ENCODE measurements at regions not wholly inside any gene's neighbourhood (a gene's known extent, or its start where the extent isn't known, plus 50 kb on each side); places are given as distances from the start of the nearest gene placed in this dataset.

DNA sequence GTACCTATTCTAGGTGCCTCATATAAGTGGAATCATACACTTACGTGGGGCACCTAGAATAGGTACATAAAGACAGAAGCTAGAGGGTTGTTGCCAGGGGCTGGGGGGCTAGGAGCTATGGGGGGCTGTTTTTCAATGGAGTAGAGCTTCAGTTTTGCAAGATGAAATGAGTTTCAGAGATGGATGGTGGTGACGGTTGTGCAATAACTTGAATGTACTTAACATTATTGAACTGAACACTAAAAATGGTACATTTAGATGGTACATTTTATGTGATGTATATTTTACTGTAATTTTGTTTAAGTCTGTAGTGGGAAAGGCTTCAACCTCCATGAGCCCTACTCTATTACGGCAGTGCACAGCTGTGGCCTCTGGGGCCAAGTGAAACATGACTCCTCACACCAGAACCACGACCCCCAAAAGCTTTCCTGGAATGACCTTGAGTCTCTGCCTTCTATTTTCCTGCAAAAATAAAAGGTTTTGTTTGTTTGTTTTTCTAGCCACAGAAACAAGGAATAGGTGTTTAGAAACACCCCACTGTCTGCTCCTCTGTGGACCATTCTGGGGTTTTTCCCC is 147.3 kb upstream of the PLXNA4 start:
- Histone ChIP-seq H3K9me3 (ENCODE audit: low read length) (no peaks in the 10 kb centered on the region), H4K20me1 (ENCODE audit: insufficient read depth, low read length) (no peaks in the 10 kb centered on the region), H3K79me2 (ENCODE audit: insufficient read depth, low read depth, low read length) (no peaks in the 10 kb centered on the region), H3K9me2 (ENCODE audit: insufficient read depth, low read length) (no peaks in the 10 kb centered on the region), H3K4me3 (ENCODE audit: low read depth, low read length, poor library complexity, severe bottlenecking) (no peak overlapping the region), H3K4me2 (ENCODE audit: low read length) (no peak overlapping the region), H2AFZ (ENCODE audit: low read length) (no peak overlapping the region), H3K36me3 (ENCODE audit: insufficient read depth, low read length) (no peaks in the 10 kb centered on the region), H3K4me1 (ENCODE audit: insufficient read depth, low read length, poor library complexity, severe bottlenecking) (no peaks in the 10 kb centered on the region), H3K27ac (ENCODE audit: low read depth, low read length, poor library complexity, severe bottlenecking) (no peak overlapping the region)
- TF ChIP-seq EZH2phosphoT487 (IDR thresholded peaks at IDR 0.05; ENCODE audit: borderline replicate concordance, low read depth, low read length) = no peak
- TF ChIP-seq, protein P1, sequence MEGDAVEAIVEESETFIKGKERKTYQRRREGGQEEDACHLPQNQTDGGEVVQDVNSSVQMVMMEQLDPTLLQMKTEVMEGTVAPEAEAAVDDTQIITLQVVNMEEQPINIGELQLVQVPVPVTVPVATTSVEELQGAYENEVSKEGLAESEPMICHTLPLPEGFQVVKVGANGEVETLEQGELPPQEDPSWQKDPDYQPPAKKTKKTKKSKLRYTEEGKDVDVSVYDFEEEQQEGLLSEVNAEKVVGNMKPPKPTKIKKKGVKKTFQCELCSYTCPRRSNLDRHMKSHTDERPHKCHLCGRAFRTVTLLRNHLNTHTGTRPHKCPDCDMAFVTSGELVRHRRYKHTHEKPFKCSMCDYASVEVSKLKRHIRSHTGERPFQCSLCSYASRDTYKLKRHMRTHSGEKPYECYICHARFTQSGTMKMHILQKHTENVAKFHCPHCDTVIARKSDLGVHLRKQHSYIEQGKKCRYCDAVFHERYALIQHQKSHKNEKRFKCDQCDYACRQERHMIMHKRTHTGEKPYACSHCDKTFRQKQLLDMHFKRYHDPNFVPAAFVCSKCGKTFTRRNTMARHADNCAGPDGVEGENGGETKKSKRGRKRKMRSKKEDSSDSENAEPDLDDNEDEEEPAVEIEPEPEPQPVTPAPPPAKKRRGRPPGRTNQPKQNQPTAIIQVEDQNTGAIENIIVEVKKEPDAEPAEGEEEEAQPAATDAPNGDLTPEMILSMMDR (conservative IDR thresholded peaks at IDR 0.05; ENCODE audit: low read length) = no peak
- no TSS peak for BruUV-seq (replicated peaks)
- ChIA-PET POLR2A (no interaction called here), CTCF (ENCODE audit: unreplicated experiment) (no interaction called here)
- intact Hi-C loops (cut with micrococcal nuclease; ENCODE audit: unreplicated experiment) = loop anchor here (10.0 kb wide), 1 partner anchor 481 kb away; no protein-coding TSS in a partner anchor
- no peak for DNase-seq (ENCODE audit: low spot score)

DNA sequence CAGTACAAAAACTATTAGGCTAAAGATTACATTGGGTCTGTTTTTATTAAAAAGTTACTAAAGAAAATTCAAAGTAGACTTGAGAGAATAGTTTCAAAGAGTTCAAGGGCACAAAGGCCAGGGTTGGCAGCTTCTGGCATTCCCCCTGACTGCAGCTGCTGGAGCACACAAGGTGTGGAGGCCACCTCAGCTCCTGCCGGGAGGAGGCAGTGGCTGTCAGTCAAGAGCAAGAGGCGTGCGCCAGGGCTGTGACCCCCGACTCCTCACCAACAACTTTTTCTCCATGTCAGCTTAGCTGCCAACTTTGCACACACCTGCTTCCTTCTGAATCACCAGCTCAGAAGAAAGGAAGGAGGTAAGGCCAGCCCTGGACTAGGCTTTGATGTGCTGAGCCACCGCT is 144.6 kb upstream of the PLXNA4 start:
- CTCF ChIA-PET (ENCODE audit: unreplicated experiment) = no interaction called here
- Histone ChIP-seq H3K9me3 (ENCODE audit: low read length) (no peaks in the 10 kb centered on the region), H3K4me2 (ENCODE audit: low read length) (no peak overlapping the region), H3K4me1 (ENCODE audit: insufficient read depth, low read length, poor library complexity, severe bottlenecking) (no peaks in the 10 kb centered on the region), H3K9me2 (ENCODE audit: insufficient read depth, low read length) (no peaks in the 10 kb centered on the region), H4K20me1 (ENCODE audit: insufficient read depth, low read length) (no peaks in the 10 kb centered on the region), H3K4me3 (ENCODE audit: low read depth, low read length, poor library complexity, severe bottlenecking) (no peak overlapping the region), H3K79me2 (ENCODE audit: insufficient read depth, low read depth, low read length) (no peaks in the 10 kb centered on the region), H2AFZ (ENCODE audit: low read length) (no peak overlapping the region), H3K27ac (ENCODE audit: low read depth, low read length, poor library complexity, severe bottlenecking) (no peak overlapping the region), H3K36me3 (ENCODE audit: insufficient read depth, low read length) (no peaks in the 10 kb centered on the region)
- BruUV-seq (replicated peaks) = no TSS peak
- intact Hi-C loops (cut with micrococcal nuclease; ENCODE audit: unreplicated experiment) = loop anchor here (10.0 kb wide), 1 partner anchor 484 kb away; no protein-coding TSS in a partner anchor
- DNase-seq (ENCODE audit: low spot score) = no peak
- no peak for TF ChIP-seq EZH2phosphoT487 (IDR thresholded peaks at IDR 0.05; ENCODE audit: borderline replicate concordance, low read depth, low read length)
- TF ChIP-seq, protein P1 (conservative IDR thresholded peaks at IDR 0.05; ENCODE audit: low read length) = no peak
- POLR2A ChIA-PET = no interaction called here

DNA sequence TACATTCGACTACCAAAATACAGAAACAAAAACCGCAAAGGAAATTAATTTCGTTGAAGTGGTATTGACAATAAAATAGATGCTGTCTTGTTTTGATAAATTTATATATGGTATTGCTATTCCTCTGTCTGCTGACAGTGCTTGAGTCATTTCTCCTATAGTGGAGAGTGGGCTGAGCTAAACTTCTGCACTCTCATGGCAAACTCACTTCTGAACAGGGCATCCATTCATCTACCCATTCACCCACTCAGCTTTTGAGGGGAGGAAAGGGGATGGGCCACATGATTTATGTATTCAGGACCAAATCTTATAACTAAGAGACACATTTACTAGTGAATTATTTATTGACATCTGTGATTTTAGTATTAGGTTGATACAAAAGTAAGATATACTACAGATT is 137.6 kb upstream of the PLXNA4 start:
- Histone ChIP-seq H3K36me3 (ENCODE audit: insufficient read depth, low read length) (no peaks in the 10 kb centered on the region), H3K4me1 (ENCODE audit: insufficient read depth, low read length, poor library complexity, severe bottlenecking) (no peaks in the 10 kb centered on the region), H3K27ac (ENCODE audit: low read depth, low read length, poor library complexity, severe bottlenecking) (no peak overlapping the region), H3K9me3 (ENCODE audit: low read length) (no peaks in the 10 kb centered on the region), H3K79me2 (ENCODE audit: insufficient read depth, low read depth, low read length) (no peaks in the 10 kb centered on the region), H3K4me2 (ENCODE audit: low read length) (no peak overlapping the region), H3K9me2 (ENCODE audit: insufficient read depth, low read length) (no peaks in the 10 kb centered on the region), H4K20me1 (ENCODE audit: insufficient read depth, low read length) (no peaks in the 10 kb centered on the region), H3K4me3 (ENCODE audit: low read depth, low read length, poor library complexity, severe bottlenecking) (no peak overlapping the region), H2AFZ (ENCODE audit: low read length) (no peak overlapping the region)
- intact Hi-C loops (cut with micrococcal nuclease; ENCODE audit: unreplicated experiment) = loop anchor here (5.0 kb wide), 1 partner anchor 518 kb away; no protein-coding TSS in a partner anchor
- TF ChIP-seq EZH2phosphoT487 (IDR thresholded peaks at IDR 0.05; ENCODE audit: borderline replicate concordance, low read depth, low read length) = no peak
- TF ChIP-seq, protein P1 (conservative IDR thresholded peaks at IDR 0.05; ENCODE audit: low read length) = no peak
- ChIA-PET CTCF (ENCODE audit: unreplicated experiment) (no interaction called here), POLR2A (interaction anchor here (1.6 kb wide), 1 partner anchor 12 kb away, joined by 3 read pairs; no protein-coding TSS in a partner anchor)
- DNase-seq (ENCODE audit: low spot score) = no peak
- no TSS peak for BruUV-seq (replicated peaks)

All from OCI-LY7 (cell line).